HUES6 (cell line): ENCODE measurements at regions not wholly inside any gene's neighbourhood (a gene's known extent, or its start where the extent isn't known, plus 50 kb on each side); places are given as distances from the start of the nearest gene placed in this dataset.
"Not testable (repeated sequence)": the region's sequence is repeated elsewhere in the genome, so short reads cannot be mapped to it uniquely, and the experiment has no call there.

Source experiments
- H3K27ac ChIP-seq: 2 replicates; pipeline ENCODE4 v1.7.0; 2013; ENCODE audit warnings: low read depth, mild to moderate bottlenecking, low read length, inconsistent platforms
- H3K27me3 ChIP-seq: 2 replicates; pipeline ENCODE4 v1.6.1; 2013; ENCODE audit warnings: low read length; ENCODE audit not compliant: control insufficient read depth, insufficient read depth
- H3K36me3 ChIP-seq: 2 replicates; pipeline ENCODE4 v1.6.1; 2013; ENCODE audit warnings: low read length; ENCODE audit not compliant: control insufficient read depth, insufficient read depth
- H3K4me1 ChIP-seq: 2 replicates; pipeline ENCODE4 v1.6.1; 2013; ENCODE audit warnings: low read length; ENCODE audit not compliant: control insufficient read depth, insufficient read depth
- H3K4me3 ChIP-seq: 2 replicates; pipeline ENCODE4 v1.5.1; 2013; ENCODE audit warnings: low read depth, low read length
- H3K9ac ChIP-seq: one replicate; pipeline ENCODE4 v1.6.1; 2013; ENCODE audit warnings: mild to moderate bottlenecking, low read length
- H3K9me3 ChIP-seq: 2 replicates; pipeline ENCODE4 v1.6.1; 2013; ENCODE audit warnings: low read depth, low read length; ENCODE audit not compliant: control insufficient read depth, insufficient read depth

DNA sequence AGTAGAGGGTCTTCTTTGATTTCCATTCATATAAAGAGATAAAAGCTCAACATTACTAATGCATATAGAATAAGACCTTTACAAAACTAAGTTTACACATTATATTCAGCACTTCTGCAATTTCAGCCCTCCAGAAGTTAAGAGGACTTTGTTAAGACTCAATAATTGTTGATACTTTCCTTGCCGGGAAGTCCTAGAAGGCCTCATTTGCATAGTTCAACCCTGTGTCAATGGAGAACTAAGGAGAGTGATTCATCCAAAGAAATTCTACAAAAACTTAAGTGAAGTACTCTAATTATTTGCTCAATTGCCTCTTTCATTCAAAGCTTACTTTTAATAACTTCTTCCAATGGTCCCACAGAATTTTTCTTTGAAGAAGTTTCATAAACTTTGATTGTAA lies 1060.3 kb upstream of the CELF2 start:
- H3K9me3 ChIP-seq = no peaks in the 10 kb centered on the region
- H3K9ac ChIP-seq = no peak overlapping the region
- H3K27ac ChIP-seq = no peak overlapping the region
- H3K4me3 ChIP-seq = no peak overlapping the region
- no peaks in the 10 kb centered on the region for H3K36me3 ChIP-seq
- no peaks in the 10 kb centered on the region for H3K27me3 ChIP-seq
- no peaks in the 10 kb centered on the region for H3K4me1 ChIP-seq

DNA sequence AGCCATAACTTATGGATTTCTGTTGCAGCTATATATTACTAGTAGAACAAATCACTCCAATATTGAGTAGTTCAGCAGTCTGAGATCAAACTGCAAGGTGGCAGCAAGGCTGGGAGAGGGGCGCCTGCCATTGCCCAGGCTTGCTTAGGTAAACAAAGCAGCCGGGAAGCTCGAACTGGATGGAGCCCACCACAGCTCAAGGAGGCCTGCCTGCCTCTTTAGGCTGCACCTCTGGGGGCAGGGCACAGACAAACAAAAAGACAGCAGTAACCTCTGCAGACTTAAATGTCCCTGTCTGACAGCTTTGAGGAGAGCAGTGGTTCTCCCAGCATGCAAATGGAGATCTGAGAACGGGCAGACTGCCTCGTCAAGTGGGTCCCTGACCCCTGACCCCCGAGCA lies 1059.8 kb upstream of the CELF2 start:
- not testable (repeated sequence) for H3K9me3 ChIP-seq, H3K4me3 ChIP-seq, H3K9ac ChIP-seq, H3K27me3 ChIP-seq, H3K27ac ChIP-seq, H3K4me1 ChIP-seq, H3K36me3 ChIP-seq

GRCh38 chr10:9965341-9965740 lies 1052.3 kb upstream of the CELF2 start:
- H3K27me3 ChIP-seq = no peaks in the 10 kb centered on the region
- no peaks in the 10 kb centered on the region for H3K4me1 ChIP-seq
- no peak overlapping the region for H3K4me3 ChIP-seq
- H3K9ac ChIP-seq = no peak overlapping the region
- no peaks in the 10 kb centered on the region for H3K36me3 ChIP-seq
- H3K27ac ChIP-seq = no peak overlapping the region
- no peaks in the 10 kb centered on the region for H3K9me3 ChIP-seq

DNA sequence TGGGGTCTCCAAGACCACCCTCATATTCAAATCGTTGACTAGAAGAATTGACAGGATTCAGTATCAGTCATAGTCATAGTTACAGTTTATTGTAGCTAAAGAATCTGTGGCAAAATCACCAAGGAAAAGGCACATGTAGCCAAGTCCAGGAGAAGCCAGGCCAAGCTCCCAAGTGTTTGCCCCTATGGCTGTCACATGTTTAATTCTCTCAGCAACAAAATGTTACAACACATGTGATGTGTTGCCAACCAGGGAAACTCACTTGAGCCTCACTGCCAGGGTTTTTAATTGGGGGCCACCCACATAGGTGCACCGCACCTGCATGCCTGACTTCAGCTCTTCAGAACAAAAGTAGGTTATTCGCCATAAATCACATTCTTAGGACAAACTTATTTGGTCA lies 1030.9 kb upstream of the CELF2 start:
- no peak overlapping the region for H3K4me3 ChIP-seq
- no peaks in the 10 kb centered on the region for H3K27me3 ChIP-seq
- no peaks in the 10 kb centered on the region for H3K36me3 ChIP-seq
- H3K9ac ChIP-seq = no peak overlapping the region
- H3K9me3 ChIP-seq = peaks cover 6% of the 10 kb centered on the region; the same call in 1 of the 2 replicates
- H3K27ac ChIP-seq = no peak overlapping the region
- no peaks in the 10 kb centered on the region for H3K4me1 ChIP-seq

- Histone ChIP-seq H3K27me3 (no peaks in the 10 kb centered on the region), H3K27ac (no peak overlapping the region)
Observed at GRCh38 chr10:9987197-9987596, 1030.5 kb upstream of the CELF2 start.

GRCh38 chr10:9992661-9993060 lies 1025.0 kb upstream of the CELF2 start:
- H3K27me3 ChIP-seq = no peaks in the 10 kb centered on the region
- H3K4me3 ChIP-seq = no peak overlapping the region
- no peaks in the 10 kb centered on the region for H3K36me3 ChIP-seq
- no peaks in the 10 kb centered on the region for H3K4me1 ChIP-seq
- no peak overlapping the region for H3K9ac ChIP-seq
- H3K27ac ChIP-seq = no peak overlapping the region
- no peaks in the 10 kb centered on the region for H3K9me3 ChIP-seq

More at GRCh38 chr10:9987197-9987596, 1030.5 kb upstream of the CELF2 start:
- Histone ChIP-seq H3K9ac (no peak overlapping the region), H3K36me3 (no peaks in the 10 kb centered on the region), H3K4me1 (no peaks in the 10 kb centered on the region), H3K9me3 (peaks cover 6% of the 10 kb centered on the region; the same call in 1 of the 2 replicates), H3K4me3 (no peak overlapping the region)

DNA sequence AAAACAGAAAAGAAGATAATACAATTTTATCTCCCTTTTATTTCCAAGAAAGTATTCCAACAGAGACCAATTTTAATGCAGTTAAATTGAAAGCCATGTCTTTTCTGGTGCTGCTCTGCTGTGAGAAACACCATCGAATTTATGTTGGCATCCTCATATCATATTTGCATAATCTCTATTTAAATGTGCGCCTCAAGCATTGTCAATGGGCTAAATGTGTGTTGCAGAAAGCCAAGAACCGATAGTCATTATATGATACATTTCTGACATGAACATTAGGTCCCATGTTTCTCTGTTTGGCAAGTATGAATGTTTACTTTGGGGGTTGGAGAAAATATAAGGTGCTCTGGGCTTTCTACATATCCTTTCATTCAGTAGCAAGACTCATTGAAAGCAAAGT lies 1023.5 kb upstream of the CELF2 start:
- Histone ChIP-seq H3K27me3 (no peaks in the 10 kb centered on the region), H3K9ac (no peak overlapping the region), H3K4me1 (no peaks in the 10 kb centered on the region), H3K36me3 (no peaks in the 10 kb centered on the region), H3K9me3 (no peaks in the 10 kb centered on the region), H3K4me3 (no peak overlapping the region), H3K27ac (no peak overlapping the region)

DNA sequence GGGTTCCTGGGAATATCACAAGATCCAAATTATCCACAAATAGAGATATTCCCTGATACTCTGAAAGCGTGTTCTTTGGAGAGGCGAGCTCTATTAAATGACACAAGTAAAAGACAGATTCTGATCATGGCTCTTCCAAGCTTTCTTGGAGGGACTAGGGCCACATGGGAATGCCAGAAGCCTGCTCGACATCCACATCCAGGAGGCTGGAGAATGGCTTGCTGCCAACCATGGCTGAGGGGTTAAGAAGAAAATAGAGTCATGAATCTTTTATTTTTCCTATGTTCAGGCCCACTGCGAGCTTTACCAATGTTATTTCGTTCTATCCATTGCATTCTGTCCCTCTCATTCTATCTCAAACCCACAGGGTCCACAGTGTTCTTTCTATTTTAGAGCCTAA lies 1018.0 kb upstream of the CELF2 start:
- Histone ChIP-seq H3K36me3 (no peaks in the 10 kb centered on the region), H3K4me3 (no peak overlapping the region), H3K9ac (no peak overlapping the region), H3K4me1 (no peaks in the 10 kb centered on the region), H3K27ac (no peak overlapping the region), H3K27me3 (no peaks in the 10 kb centered on the region), H3K9me3 (no peaks in the 10 kb centered on the region)

- Histone ChIP-seq H3K9me3 (no peaks in the 10 kb centered on the region), H3K27me3 (no peaks in the 10 kb centered on the region), H3K36me3 (no peaks in the 10 kb centered on the region), H3K27ac (no peak overlapping the region), H3K9ac (no peak overlapping the region), H3K4me1 (no peaks in the 10 kb centered on the region), H3K4me3 (no peak overlapping the region)
Observed at GRCh38 chr10:10007957-10008356, 1009.7 kb upstream of the CELF2 start.

DNA sequence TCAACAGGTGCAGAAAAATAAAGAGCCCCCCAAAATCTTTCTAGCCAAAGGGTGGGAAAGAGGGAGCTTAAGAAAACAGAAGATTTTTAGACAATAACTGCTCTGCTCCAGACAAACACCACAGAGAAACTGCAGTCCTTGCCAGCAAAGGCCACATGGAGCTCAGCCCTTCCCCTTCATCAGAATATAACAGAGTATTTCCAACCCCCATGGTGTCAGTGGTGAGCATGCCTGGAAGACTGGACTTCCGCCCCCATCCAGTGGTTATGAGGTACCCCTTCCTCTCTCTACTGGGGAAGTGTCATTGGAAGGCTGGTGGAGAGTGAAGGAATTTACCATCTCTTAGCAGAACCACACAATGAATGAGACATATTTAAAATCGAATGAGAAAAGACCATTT lies 1007.3 kb upstream of the CELF2 start:
- no peak overlapping the region for H3K27ac ChIP-seq
- no peak overlapping the region for H3K9ac ChIP-seq
- H3K9me3 ChIP-seq = no peaks in the 10 kb centered on the region
- no peaks in the 10 kb centered on the region for H3K27me3 ChIP-seq
- H3K36me3 ChIP-seq = no peaks in the 10 kb centered on the region
- H3K4me3 ChIP-seq = no peak overlapping the region
- no peaks in the 10 kb centered on the region for H3K4me1 ChIP-seq

DNA sequence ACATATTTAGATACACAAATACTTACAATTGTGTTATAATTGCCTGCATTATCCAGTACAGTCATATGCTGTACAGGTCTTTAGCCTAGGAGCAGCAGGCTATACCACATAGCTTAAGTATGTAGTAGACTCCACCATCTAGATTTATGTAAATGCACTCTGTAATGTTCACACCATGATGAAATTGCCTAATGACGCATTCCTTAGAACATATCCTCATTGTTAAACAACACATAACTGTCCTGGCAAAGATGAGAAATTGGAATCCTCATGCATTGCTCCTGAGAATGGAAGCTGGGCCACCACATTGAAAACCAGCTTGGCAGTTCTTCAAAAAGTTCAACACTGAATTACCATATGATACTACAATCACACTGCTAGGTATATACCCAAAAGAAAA lies 1002.8 kb upstream of the CELF2 start:
- no peaks in the 10 kb centered on the region for H3K27me3 ChIP-seq
- no peak overlapping the region for H3K27ac ChIP-seq
- no peaks in the 10 kb centered on the region for H3K36me3 ChIP-seq
- no peak overlapping the region for H3K4me3 ChIP-seq
- H3K9ac ChIP-seq = no peak overlapping the region
- H3K9me3 ChIP-seq = no peaks in the 10 kb centered on the region
- no peaks in the 10 kb centered on the region for H3K4me1 ChIP-seq

DNA sequence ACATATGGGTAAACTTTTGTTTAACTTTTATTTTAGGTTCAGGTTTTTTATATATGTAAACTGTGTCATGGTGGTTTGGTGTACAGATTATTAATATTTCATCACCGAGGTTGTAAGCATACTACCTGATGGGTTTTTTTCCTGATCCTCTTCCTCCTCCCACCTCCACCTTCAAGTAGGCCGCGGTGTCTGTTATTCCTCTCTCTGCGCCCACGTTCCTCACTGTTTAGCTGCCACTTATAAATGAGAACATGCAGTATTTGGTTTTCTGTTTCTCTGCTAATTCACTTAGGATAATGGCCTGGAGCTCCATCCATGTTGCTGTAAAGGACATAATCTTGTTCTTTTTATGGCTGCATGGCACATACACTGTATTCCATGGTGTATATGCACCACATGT lies 1000.0 kb upstream of the CELF2 start:
- H3K36me3 ChIP-seq = no peaks in the 10 kb centered on the region
- H3K9me3 ChIP-seq = peaks cover 8% of the 10 kb centered on the region; the same call in 1 of the 2 replicates
- H3K4me1 ChIP-seq = no peaks in the 10 kb centered on the region
- H3K27me3 ChIP-seq = no peaks in the 10 kb centered on the region
- no peak overlapping the region for H3K4me3 ChIP-seq
- no peak overlapping the region for H3K27ac ChIP-seq
- H3K9ac ChIP-seq = no peak overlapping the region
